GM12892 (cell line): ENCODE measurements at regions not wholly inside any gene's neighbourhood (a gene's known extent, or its start where the extent isn't known, plus 50 kb on each side); places are given as distances from the start of the nearest gene placed in this dataset.

ENCODE experiments used
- POLR2A ChIP-seq: IDR thresholded peaks from 2 replicates; pipeline ENCODE4 v1.6.1; 2011; ENCODE audit warnings: low read depth, low read length, control low read depth
- POLR2AphosphoS5 ChIP-seq: IDR thresholded peaks from 2 replicates; pipeline ENCODE4 v1.6.1; 2011; ENCODE audit warnings: low read depth, low read length, control low read depth
- TAF1 ChIP-seq: IDR thresholded peaks from 2 replicates; pipeline ENCODE4 v1.6.1; 2011; ENCODE audit warnings: low read depth, mild to moderate bottlenecking, control low read depth, low read length, borderline replicate concordance

GRCh38 chr7:81110673-81111072 lies 191.8 kb upstream of the SEMA3C start:
- TF ChIP-seq POLR2AphosphoS5: no peak
- TF ChIP-seq POLR2A: no peak
- no peak for TF ChIP-seq TAF1
